GM12878 (cell line): ENCODE measurements at regions not wholly inside any gene's neighbourhood (a gene's known extent, or its start where the extent isn't known, plus 50 kb on each side); places are given as distances from the start of the nearest gene placed in this dataset.

Experiments used
- ATAC-seq: fragments of 200-7000 bp; cut with Tn5 transposase; 3 replicates; pipeline ENCODE4 v1.9.1; 2020; ENCODE audit warnings: mild to moderate bottlenecking, moderate library complexity
- BruUV-seq: library from RNA; stranded (reverse); fragments of 400-500 nt; replicated peaks from 2 replicates; lab custom pipeline; 2021; lab: Mats Ljungman, UMichigan
- CTCF ChIA-PET: fragments of 300-600 bp; sonication (Branson Sonifier 250); formaldehyde crosslinking; extraction: SDS; loops from one replicate; lab custom pipeline; 2021; ENCODE audit warnings: inconsistent platforms; lab: Yijun Ruan, JAX
- POLR2A ChIA-PET: fragments of 350-600 bp; formaldehyde crosslinking; extraction: SDS; loops from one replicate; lab custom pipeline; 2021; ENCODE audit warnings: inconsistent platforms; lab: Charles Lee
- RAD21 ChIA-PET: fragments of 300-600 bp; sonication (Branson Sonifier 250); formaldehyde crosslinking; loops from one replicate; lab custom pipeline; 2023; ENCODE audit warnings: antibody characterized with exemption; ENCODE audit not compliant: unreplicated experiment; lab: Charles Lee
- SMC1A ChIA-PET: fragments of 300-600 bp; sonication (Branson Sonifier 250); formaldehyde crosslinking; loops from one replicate; lab custom pipeline; 2023; ENCODE audit not compliant: unreplicated experiment, uncharacterized antibody; lab: Charles Lee
- DNase-seq: peaks from one replicate; pipeline ENCODE4 v3.0.0-alpha.2; 2011; ENCODE audit warnings: low read depth, low spot score
- FAIRE-seq: peaks from 3 replicates; lab custom pipeline; 2011; peaks lifted over from hg19 to GRCh38; lab: Jason Lieb, UNC
- H2AFZ ChIP-seq: 2 replicates; pipeline ENCODE4 v1.6.0; 2011; ENCODE audit warnings: low read depth, low read length, control low read depth; ENCODE audit not compliant: control insufficient read depth
- H3K27ac ChIP-seq: 2 replicates; pipeline ENCODE4 v1.5.1; 2011; ENCODE audit warnings: control low read depth; ENCODE audit not compliant: control insufficient read depth, insufficient read depth
- H3K27me3 ChIP-seq, 2 experiments: replicated peaks in 1 of 2; 2 replicates each; pipeline versions ENCODE4 v1.6.0 to v1.6.1; 2011; ENCODE audit warnings: low read length in 1 of 2; ENCODE audit not compliant: control insufficient read depth in 2 of 2, insufficient read depth in 2 of 2
- H3K36me3 ChIP-seq, 2 experiments: 2 replicates each; pipeline ENCODE4 v1.5.1; 2011; ENCODE audit warnings: low read length in 1 of 2; ENCODE audit not compliant: control insufficient read depth in 2 of 2, insufficient read depth in 2 of 2
- H3K4me1 ChIP-seq: 2 replicates; pipeline ENCODE4 v1.6.1; 2011; ENCODE audit warnings: mild to moderate bottlenecking, low read length, moderate library complexity, mixed read lengths; ENCODE audit not compliant: control insufficient read depth, insufficient read depth
- H3K4me2 ChIP-seq: 2 replicates; pipeline ENCODE4 v1.6.0; 2011; ENCODE audit warnings: control low read depth; ENCODE audit not compliant: control insufficient read depth, insufficient read depth
- H3K4me3 ChIP-seq: fragments of 200-600 bp; sonication (generic); 2 replicates; pipeline ENCODE4 v1.5.1; 2016
- H3K79me2 ChIP-seq: 2 replicates; pipeline ENCODE4 v1.6.0; 2011; ENCODE audit warnings: low read length; ENCODE audit not compliant: control insufficient read depth, insufficient read depth
- H3K9ac ChIP-seq: 2 replicates; pipeline ENCODE4 v1.8.0; 2011; ENCODE audit warnings: low read length, control low read depth, mixed read lengths; ENCODE audit not compliant: control insufficient read depth, insufficient read depth
- H3K9me3 ChIP-seq: replicated peaks from 3 replicates; pipeline ENCODE4 v1.5.1; 2011; ENCODE audit warnings: mild to moderate bottlenecking, low read length; ENCODE audit not compliant: control insufficient read depth, insufficient read depth
- H4K20me1 ChIP-seq: 2 replicates; pipeline ENCODE4 v1.6.0; 2011; ENCODE audit not compliant: control insufficient read depth, insufficient read depth
- BRCA1 ChIP-seq: IDR thresholded peaks from 2 replicates; pipeline ENCODE4 v1.6.1; 2011; ENCODE audit warnings: low read depth, low read length, improper control_type of control experiment
- CBX3 ChIP-seq: fragments of 200-600 bp; sonication (generic); IDR thresholded peaks from 2 replicates; pipeline ENCODE4 v1.6.1; 2016; ENCODE audit warnings: low read depth, borderline replicate concordance
- CEBPB ChIP-seq, 2 experiments: fragments of 150-350 bp in 1 of 2; IDR thresholded peaks; 2 replicates each; pipeline ENCODE4 v1.6.1; 2012 to 2014; ENCODE audit warnings: low read depth in 2 of 2, low read length in 2 of 2, borderline replicate concordance in 1 of 2, inconsistent platforms in 1 of 2
- CHD1 ChIP-seq: IDR thresholded peaks from 2 replicates; pipeline ENCODE4 v1.6.1; 2012; ENCODE audit warnings: low read depth, low read length, improper control_type of control experiment
- DPF2 ChIP-seq: fragments of 450-650 bp; IDR thresholded peaks from 2 replicates; pipeline ENCODE4 v1.6.1; 2017; ENCODE audit warnings: mild to moderate bottlenecking
- E2F4 ChIP-seq: IDR thresholded peaks from 2 replicates; pipeline ENCODE4 v1.6.1; 2012; ENCODE audit warnings: low read depth, low read length, improper control_type of control experiment
- ELK1 ChIP-seq: IDR thresholded peaks from 2 replicates; pipeline ENCODE4 v1.6.1; 2012; ENCODE audit warnings: low read depth, low read length, improper control_type of control experiment
- IKZF1 ChIP-seq: fragments of 450-650 bp; conservative IDR thresholded peaks from 2 replicates; pipeline ENCODE4 v1.6.1; 2017; ENCODE audit warnings: antibody characterized with exemption, mild to moderate bottlenecking
- PAX5 ChIP-seq: IDR thresholded peaks from 2 replicates; pipeline ENCODE4 v1.6.1; 2011; ENCODE audit warnings: low read depth, low read length, borderline replicate concordance
- POLR2A ChIP-seq: IDR thresholded peaks from 2 replicates; pipeline ENCODE4 v1.6.1; 2011; ENCODE audit warnings: low read depth, mild to moderate bottlenecking, low read length
- RAD51 ChIP-seq: fragments of 450-650 bp; IDR thresholded peaks from 2 replicates; pipeline ENCODE4 v1.6.1; 2016; ENCODE audit warnings: moderate library complexity, mild to moderate bottlenecking, inconsistent platforms
- STAT3 ChIP-seq: IDR thresholded peaks from 2 replicates; pipeline ENCODE4 v1.6.1; 2011; ENCODE audit warnings: low read depth, low read length, improper control_type of control experiment
- WGBS: methylation state at CpG from one replicate; pipeline ENCODE4 v1.1.6; 2016; ENCODE audit warnings: low lambda C conversion rate; ENCODE audit not compliant: insufficient replicate concordance, insufficient coverage; ENCODE audit errors: missing lambda C conversion rate; 5-methylcytosine and 5-hydroxymethylcytosine counted together
- in situ Hi-C: fragments of 300-500 bp; cut with MboI; formaldehyde crosslinking; loops from 9 replicates; pipeline ENCODE4 v1.14.3; 2018; ENCODE audit warnings: mixed read lengths
- intact Hi-C: fragments of 100-400 bp; cut with micrococcal nuclease; formaldehyde crosslinking; loops from one replicate; pipeline ENCODE4 v1.14.2; 2022; ENCODE audit not compliant: unreplicated experiment
- TF ChIP-seq, protein P1 (sequence below), 3 experiments: IDR thresholded peaks in 2 of 3; conservative IDR thresholded peaks in 1 of 3; 2 replicates each; pipeline ENCODE4 v1.5.1; 2011; ENCODE audit warnings: low read depth in 3 of 3, low read length in 3 of 3, mild to moderate bottlenecking in 3 of 3, control low read depth in 2 of 3, moderate library complexity in 2 of 3, inconsistent platforms in 1 of 3, mixed read lengths in 1 of 3; ENCODE audit not compliant: control insufficient read depth in 2 of 3, insufficient read depth in 1 of 3; ENCODE audit errors: extremely low read depth in 1 of 3
- TF ChIP-seq, protein P2 (sequence below): fragments of 450-650 bp; IDR thresholded peaks from 2 replicates; pipeline ENCODE4 v1.6.1; 2014; ENCODE audit warnings: mild to moderate bottlenecking

- TF ChIP-seq, protein P1, sequence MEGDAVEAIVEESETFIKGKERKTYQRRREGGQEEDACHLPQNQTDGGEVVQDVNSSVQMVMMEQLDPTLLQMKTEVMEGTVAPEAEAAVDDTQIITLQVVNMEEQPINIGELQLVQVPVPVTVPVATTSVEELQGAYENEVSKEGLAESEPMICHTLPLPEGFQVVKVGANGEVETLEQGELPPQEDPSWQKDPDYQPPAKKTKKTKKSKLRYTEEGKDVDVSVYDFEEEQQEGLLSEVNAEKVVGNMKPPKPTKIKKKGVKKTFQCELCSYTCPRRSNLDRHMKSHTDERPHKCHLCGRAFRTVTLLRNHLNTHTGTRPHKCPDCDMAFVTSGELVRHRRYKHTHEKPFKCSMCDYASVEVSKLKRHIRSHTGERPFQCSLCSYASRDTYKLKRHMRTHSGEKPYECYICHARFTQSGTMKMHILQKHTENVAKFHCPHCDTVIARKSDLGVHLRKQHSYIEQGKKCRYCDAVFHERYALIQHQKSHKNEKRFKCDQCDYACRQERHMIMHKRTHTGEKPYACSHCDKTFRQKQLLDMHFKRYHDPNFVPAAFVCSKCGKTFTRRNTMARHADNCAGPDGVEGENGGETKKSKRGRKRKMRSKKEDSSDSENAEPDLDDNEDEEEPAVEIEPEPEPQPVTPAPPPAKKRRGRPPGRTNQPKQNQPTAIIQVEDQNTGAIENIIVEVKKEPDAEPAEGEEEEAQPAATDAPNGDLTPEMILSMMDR (IDR thresholded peaks at IDR 0.05 in 2 of 3, conservative IDR thresholded peaks at IDR 0.05 in 1 of 3; ENCODE audit: control insufficient read depth in 2 of 3, extremely low read depth in 1 of 3, insufficient read depth in 1 of 3, low read depth in 3 of 3, low read length in 3 of 3) = no peak
- TF ChIP-seq CHD1 = no peak
Observed at GRCh38 chr3:176401211-176401610, 796.1 kb downstream of the TBL1XR1 start (continued).

GRCh38 chr3:176399193-176399592 is 798.1 kb downstream of the TBL1XR1 start:
- RAD21 ChIA-PET = no interaction called here
- SMC1A ChIA-PET = no interaction called here
- TF ChIP-seq E2F4 (no peak), DPF2 (no peak), CBX3 (no peak), ELK1 (no peak), RAD51 (no peak), BRCA1 (no peak), POLR2A (no peak), PAX5 (no peak), IKZF1 (no peak), STAT3 (no peak), CEBPB (IDR thresholded peaks at IDR 0.05; ENCODE audit: borderline replicate concordance in 1 of 2, low read depth in 2 of 2, low read length in 2 of 2) (no peak)
- TF ChIP-seq, protein P2, sequence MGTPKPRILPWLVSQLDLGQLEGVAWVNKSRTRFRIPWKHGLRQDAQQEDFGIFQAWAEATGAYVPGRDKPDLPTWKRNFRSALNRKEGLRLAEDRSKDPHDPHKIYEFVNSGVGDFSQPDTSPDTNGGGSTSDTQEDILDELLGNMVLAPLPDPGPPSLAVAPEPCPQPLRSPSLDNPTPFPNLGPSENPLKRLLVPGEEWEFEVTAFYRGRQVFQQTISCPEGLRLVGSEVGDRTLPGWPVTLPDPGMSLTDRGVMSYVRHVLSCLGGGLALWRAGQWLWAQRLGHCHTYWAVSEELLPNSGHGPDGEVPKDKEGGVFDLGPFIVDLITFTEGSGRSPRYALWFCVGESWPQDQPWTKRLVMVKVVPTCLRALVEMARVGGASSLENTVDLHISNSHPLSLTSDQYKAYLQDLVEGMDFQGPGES = no peak
- TF ChIP-seq, protein P1 (IDR thresholded peaks at IDR 0.05 in 2 of 3, conservative IDR thresholded peaks at IDR 0.05 in 1 of 3; ENCODE audit: control insufficient read depth in 2 of 3, extremely low read depth in 1 of 3, insufficient read depth in 1 of 3, low read depth in 3 of 3, low read length in 3 of 3) = no peak

More at GRCh38 chr3:176399193-176399592, 798.1 kb downstream of the TBL1XR1 start:
- Histone ChIP-seq H3K27ac (no peak overlapping the region), H3K9ac (no peak overlapping the region), H3K79me2 (no peaks in the 10 kb centered on the region), H3K9me3 (no peaks in the 10 kb centered on the region), H3K36me3 (no peaks in the 10 kb centered on the region), H4K20me1 (no peaks in the 10 kb centered on the region), H3K27me3 (no peaks in the 10 kb centered on the region), H2AFZ (no peak overlapping the region), H3K4me2 (no peak overlapping the region), H3K4me1 (no peaks in the 10 kb centered on the region), H3K4me3 (no peak overlapping the region)
- no TSS peak for BruUV-seq
- DNase-seq (no peak), ATAC-seq (no peak), FAIRE-seq (no peak)
- intact Hi-C loops = no loop called here
- WGBS = 0% methylated on average over 2 of the region's 2 CpGs
- POLR2A ChIA-PET = no interaction called here
- in situ Hi-C loops = no loop called here
- CTCF ChIA-PET = no interaction called here
